SH-SY5Y (cell line): ENCODE measurements at regions not wholly inside any gene's neighbourhood (a gene's known extent, or its start where the extent isn't known, plus 50 kb on each side); places are given as distances from the start of the nearest gene placed in this dataset.

Experiments used
- GATA2 ChIP-seq: IDR thresholded peaks from 2 replicates; pipeline ENCODE4 v1.6.1; 2011; ENCODE audit warnings: mild to moderate bottlenecking, low read depth, low read length
- GATA3 ChIP-seq: IDR thresholded peaks from 2 replicates; pipeline ENCODE4 v1.6.1; 2011; ENCODE audit warnings: low read depth, mild to moderate bottlenecking, low read length, moderate library complexity

- TF ChIP-seq GATA3, result no peak
- TF ChIP-seq GATA2, result no peak
Measured at GRCh38 chr9:20044686-20045085, 255.8 kb upstream of the SLC24A2 start.
